Activated CD4-positive, alpha-beta T cell treated with anti-CD3 and anti-CD28 coated beads, Interleukin-2, Interleukin-4, amounts not matched to agents 100 ng/mL and 50 ng/mL, durations not matched to agents 16 hours and 8 hours (primary cell): ENCODE measurements at regions not wholly inside any gene's neighbourhood (a gene's known extent, or its start where the extent isn't known, plus 50 kb on each side); places are given as distances from the start of the nearest gene placed in this dataset.

Experiments used
- DNase-seq: peaks from one replicate; pipeline ENCODE4 v3.0.0-alpha.2; 2020; ENCODE audit warnings: low spot score

DNA sequence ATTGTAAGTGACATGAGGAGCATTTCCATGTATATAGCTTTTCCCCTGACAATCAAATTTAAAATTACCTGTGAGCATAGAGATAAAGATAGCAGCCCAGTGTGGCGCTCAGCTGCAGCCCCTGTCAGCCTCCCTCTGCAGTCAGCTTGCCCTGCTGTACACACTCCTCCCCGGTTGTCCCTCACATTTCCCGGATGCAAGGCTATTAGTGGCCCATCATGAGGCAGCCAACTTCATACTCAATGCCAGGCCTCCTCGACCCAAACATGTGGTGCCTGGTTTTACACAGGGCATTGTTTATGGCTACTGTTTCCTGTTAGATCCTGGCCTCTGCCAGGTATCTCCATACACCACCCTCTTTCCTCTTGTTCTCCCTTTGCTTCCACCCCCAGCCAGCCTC is 116.1 kb upstream of the SH3BP4 start:
- no peak for DNase-seq

- DNase-seq = no peak
Measured at GRCh38 chr2:234834228-234834923, 117.4 kb upstream of the SH3BP4 start.

- no peak for DNase-seq
Measured at GRCh38 chr2:234830853-234831252, 121.0 kb upstream of the SH3BP4 start.

- DNase-seq = no peak
Measured at GRCh38 chr2:234829074-234829455, 122.8 kb upstream of the SH3BP4 start.

GRCh38 chr2:234828382-234829073 is 123.3 kb upstream of the SH3BP4 start:
- no peak for DNase-seq

- DNase-seq = no peak
Measured at GRCh38 chr2:234827096-234827860, 124.5 kb upstream of the SH3BP4 start.

- no peak for DNase-seq
Measured at GRCh38 chr2:234826681-234827080, 125.1 kb upstream of the SH3BP4 start.

DNA sequence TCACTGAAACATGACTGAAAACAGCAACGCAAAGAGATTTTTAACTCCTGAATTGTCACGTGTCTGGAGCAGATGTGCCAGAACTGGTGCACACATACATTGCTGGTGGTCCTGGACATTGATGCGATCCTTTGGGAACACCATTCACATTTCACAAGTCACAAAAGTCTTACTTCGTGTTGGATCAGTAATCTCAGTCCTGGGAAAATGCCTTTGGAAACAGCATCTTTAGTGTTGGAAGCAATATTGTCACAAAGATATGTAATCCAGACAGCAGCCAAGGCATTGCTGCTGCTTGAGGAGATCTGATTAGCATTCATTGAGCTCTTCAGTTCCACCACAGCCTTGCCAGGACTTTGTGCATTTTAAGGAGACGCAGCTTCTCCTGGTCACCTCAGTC is 126.2 kb upstream of the SH3BP4 start:
- DNase-seq = no peak

DNA sequence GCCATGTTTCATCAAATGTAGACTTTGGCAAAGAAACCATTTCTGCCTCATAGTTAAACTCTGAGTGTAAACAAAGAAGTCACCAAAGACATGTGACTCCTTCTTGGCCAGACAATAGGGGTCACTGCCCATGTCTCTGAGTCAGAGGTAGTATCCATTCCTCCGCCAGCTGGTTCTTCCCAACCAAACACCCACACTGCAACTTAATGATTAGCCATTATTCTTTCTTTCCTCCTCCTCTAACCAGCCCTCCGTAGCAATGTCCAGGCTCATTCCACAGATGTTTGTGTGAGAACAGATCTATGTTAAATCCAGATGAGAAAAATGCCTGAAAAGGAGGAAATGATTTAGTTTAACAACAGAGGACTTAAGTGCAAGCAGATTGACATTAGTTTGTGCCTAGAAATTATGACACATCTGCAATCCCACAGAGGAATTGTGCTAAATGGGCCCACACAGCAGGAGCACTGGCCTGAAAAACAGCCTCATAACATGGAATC is 127.9 kb upstream of the SH3BP4 start:
- DNase-seq = no peak

- DNase-seq = no peak
Measured at GRCh38 chr2:234823196-234823876, 128.5 kb upstream of the SH3BP4 start.

GRCh38 chr2:234821946-234822475 is 129.8 kb upstream of the SH3BP4 start:
- no peak for DNase-seq

DNA sequence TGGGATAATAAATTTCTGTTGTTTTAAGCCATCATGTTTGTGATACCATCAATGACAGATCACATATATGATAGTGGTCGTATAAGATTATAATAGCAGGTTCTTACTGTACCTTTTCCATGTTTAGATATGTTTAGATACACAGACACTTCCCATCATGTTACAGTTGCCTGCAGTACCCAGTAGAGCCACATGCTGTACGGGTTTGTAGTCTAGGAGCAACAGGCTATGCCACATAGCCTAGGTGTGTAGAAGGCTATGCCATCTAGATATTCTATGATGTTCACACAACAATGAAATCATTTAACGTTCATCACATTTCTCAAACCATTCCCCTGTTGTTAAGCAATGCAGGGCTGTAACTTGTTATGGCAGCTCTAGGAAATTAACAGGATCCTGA is 132.9 kb upstream of the SH3BP4 start:
- no peak for DNase-seq

GRCh38 chr2:234816491-234816890 is 135.3 kb upstream of the SH3BP4 start:
- DNase-seq = no peak

DNA sequence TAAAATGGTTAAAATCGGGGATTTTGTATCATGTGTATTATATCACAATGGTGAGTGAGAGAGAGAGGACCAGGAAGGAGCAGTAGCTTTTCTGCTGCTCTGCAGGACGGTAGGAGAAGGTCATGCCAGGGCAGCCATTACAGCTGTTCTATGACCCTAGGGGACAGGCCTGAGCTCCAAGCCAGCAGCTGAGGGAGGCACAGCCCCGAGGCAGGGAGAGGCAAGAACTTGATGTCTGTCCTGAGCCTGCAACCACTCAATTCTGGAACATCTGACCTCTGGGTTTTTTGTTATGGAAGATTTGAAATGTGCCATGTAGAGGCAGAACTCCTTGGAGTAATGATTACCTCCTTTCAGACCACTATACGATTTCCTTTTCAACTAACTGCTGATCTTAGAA is 135.8 kb upstream of the SH3BP4 start:
- DNase-seq = no peak

GRCh38 chr2:234814374-234814773 is 137.4 kb upstream of the SH3BP4 start:
- DNase-seq = no peak

DNA sequence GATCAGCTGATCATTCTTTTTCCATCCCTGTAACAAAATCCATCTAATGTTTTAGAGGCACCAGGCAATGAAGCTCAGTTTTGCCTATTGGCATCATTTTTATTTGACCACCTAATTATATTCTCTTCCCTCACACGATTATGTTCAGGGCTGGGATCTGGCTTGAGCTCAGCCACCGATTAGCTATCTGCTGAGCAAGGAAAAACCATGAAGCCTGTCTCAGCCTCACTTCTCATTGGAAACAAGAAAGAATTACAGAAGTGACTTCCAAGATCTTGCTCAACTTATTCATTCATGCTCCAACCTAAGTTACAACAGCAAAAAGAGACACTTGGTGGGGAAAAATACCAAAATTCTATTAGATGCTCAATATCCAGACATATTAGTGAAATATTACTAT is 139.0 kb upstream of the SH3BP4 start:
- DNase-seq = no peak

GRCh38 chr2:234808907-234809306 is 142.9 kb upstream of the SH3BP4 start:
- DNase-seq = no peak

DNA sequence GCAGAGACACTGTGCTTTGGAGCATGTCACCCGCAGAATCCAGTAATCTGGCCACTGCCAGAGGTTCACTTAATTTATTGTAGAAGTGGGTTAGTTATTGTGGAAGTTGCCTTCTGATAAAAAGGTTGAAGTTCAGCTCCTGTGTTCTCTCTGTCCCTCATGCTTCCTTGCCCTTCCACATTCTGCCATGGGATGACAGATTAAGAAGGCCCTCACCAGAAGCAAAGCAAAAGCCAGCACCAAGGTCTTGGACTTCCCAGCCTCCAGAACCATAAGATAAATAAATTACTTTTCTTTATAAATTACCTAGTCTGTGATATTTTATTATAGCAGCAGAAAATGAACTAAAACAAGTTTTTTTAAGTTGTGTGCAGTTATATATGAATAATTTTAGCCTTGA is 145.0 kb upstream of the SH3BP4 start:
- no peak for DNase-seq

GRCh38 chr2:234805836-234806235 is 146.0 kb upstream of the SH3BP4 start:
- no peak for DNase-seq

DNA sequence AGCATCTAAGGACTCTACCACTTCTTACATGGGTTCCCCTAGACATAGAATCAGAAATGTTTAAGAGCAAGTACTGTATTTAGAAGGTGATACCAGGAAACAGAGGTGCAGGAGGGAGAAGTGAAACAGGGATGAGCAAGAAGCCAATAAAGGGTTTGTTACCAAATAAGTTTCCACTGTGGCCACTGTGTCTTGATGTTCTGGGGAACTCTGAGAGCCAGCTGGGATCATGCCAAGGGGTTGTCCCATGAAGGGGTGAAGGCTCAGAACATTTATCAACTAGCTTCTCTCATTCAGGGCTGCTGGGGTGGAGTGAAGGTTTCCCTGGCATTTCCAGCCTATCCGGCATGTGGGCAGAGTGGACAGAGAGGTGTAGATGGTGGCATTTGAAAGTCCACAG is 147.1 kb upstream of the SH3BP4 start:
- no peak for DNase-seq

GRCh38 chr2:234802845-234803171 is 149.0 kb upstream of the SH3BP4 start:
- no peak for DNase-seq
